ENCODE measurements at regions not wholly inside any gene's neighbourhood (a gene's known extent, or its start where the extent isn't known, plus 50 kb on each side); places are given as distances from the start of the nearest gene placed in this dataset.

DNA sequence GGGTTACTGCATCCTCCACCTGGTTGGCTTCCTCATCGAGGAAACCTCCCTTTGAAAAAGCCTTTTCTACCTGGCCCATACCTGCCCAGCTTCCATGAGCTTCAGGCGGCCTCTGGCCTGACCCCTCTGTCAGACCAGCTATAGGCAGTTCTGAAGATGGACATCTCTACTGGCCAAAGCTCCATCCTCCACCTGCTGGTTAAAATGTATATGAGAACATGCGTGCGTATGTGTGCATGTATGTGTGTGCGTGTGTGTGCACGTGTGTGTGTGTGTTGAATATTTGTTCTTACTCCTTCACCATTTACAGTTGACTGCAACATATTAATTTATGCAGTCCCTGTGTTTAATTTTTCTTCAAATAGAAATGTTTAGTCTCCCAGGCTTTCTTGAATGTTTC, 642.4 kb upstream of the RAB6C start:
- Mint-ChIP-seq H3K27ac (no peak overlapping the region), H3K4me1 (peaks cover 2% of the 10 kb centered on the region), H3K27me3 (ENCODE audit: insufficient read depth, low read depth) (no peaks in the 10 kb centered on the region), H3K36me3 (no peaks in the 10 kb centered on the region), H3K9me3 (peaks cover 11% of the 10 kb centered on the region), H3K4me3 (no peak overlapping the region)
- Histone ChIP-seq H3K4me2 (no peak overlapping the region), H4K20me1 (ENCODE audit: low read depth) (no peaks in the 10 kb centered on the region), H3K9ac (no peak overlapping the region), H3K4me1 (no peaks in the 10 kb centered on the region), H2AFZ (replicated peaks) (no peak overlapping the region), H3K27ac (no peak overlapping the region), H3K4me3 (no peak overlapping the region), H3K36me3 (no peaks in the 10 kb centered on the region), H3K27me3 (no peaks in the 10 kb centered on the region), H3K79me2 (ENCODE audit: low read depth) (no peaks in the 10 kb centered on the region), H3K9me3 (ENCODE audit: low read depth) (no peaks in the 10 kb centered on the region), H3F3A (ENCODE audit: low read depth) (no peaks in the 10 kb centered on the region)
- TF ChIP-seq, protein P1, sequence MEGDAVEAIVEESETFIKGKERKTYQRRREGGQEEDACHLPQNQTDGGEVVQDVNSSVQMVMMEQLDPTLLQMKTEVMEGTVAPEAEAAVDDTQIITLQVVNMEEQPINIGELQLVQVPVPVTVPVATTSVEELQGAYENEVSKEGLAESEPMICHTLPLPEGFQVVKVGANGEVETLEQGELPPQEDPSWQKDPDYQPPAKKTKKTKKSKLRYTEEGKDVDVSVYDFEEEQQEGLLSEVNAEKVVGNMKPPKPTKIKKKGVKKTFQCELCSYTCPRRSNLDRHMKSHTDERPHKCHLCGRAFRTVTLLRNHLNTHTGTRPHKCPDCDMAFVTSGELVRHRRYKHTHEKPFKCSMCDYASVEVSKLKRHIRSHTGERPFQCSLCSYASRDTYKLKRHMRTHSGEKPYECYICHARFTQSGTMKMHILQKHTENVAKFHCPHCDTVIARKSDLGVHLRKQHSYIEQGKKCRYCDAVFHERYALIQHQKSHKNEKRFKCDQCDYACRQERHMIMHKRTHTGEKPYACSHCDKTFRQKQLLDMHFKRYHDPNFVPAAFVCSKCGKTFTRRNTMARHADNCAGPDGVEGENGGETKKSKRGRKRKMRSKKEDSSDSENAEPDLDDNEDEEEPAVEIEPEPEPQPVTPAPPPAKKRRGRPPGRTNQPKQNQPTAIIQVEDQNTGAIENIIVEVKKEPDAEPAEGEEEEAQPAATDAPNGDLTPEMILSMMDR (IDR thresholded peaks at IDR 0.05) = no peak
- no peak for TF ChIP-seq EZH2phosphoT487 (IDR thresholded peaks at IDR 0.05)
- TF ChIP-seq EZH2 (IDR thresholded peaks at IDR 0.05) = no peak
- DNase-seq (ENCODE audit: low spot score) = no peak

DNA sequence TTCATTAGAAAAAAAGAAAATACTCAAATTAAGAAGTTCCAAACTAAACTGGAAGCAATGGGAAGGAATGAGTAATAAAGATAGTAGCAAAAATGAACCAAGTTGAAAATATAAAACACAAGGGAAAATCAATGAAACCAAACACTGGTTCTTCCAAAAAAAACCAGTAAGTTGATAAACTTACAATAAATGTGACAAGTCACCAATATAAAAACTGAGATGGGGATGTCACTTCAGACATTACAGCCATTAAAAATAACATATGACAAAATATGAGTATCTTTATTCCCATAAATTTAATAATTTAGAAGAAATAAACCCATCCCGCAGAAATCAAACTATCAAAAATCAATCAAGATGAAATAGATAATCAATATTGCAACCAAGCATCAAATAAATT, 633.9 kb upstream of the RAB6C start:
- no peak for DNase-seq (ENCODE audit: low spot score)
- no peak overlapping the region for H3K9ac ChIP-seq
- H2AFZ ChIP-seq (replicated peaks) = no peak overlapping the region
- Mint-ChIP-seq H3K4me1 (no peaks in the 10 kb centered on the region), H3K9me3 (peaks cover 3% of the 10 kb centered on the region), H3K4me3 (no peak overlapping the region), H3K27ac (no peak overlapping the region), H3K27me3 (ENCODE audit: insufficient read depth, low read depth) (peaks cover 3% of the 10 kb centered on the region), H3K36me3 (no peaks in the 10 kb centered on the region)
- H3K9me3 ChIP-seq (ENCODE audit: low read depth) = no peaks in the 10 kb centered on the region
- no peaks in the 10 kb centered on the region for H3K36me3 ChIP-seq
- no peak overlapping the region for H3K27ac ChIP-seq
- no peak overlapping the region for H3K4me3 ChIP-seq
- no peaks in the 10 kb centered on the region for H3K27me3 ChIP-seq
- no peak overlapping the region for H3K4me2 ChIP-seq
- no peaks in the 10 kb centered on the region for H4K20me1 ChIP-seq (ENCODE audit: low read depth)
- H3K79me2 ChIP-seq (ENCODE audit: low read depth) = no peaks in the 10 kb centered on the region
- no peaks in the 10 kb centered on the region for H3F3A ChIP-seq (ENCODE audit: low read depth)
- TF ChIP-seq, protein P1 (IDR thresholded peaks at IDR 0.05) = no peak
- TF ChIP-seq EZH2 (IDR thresholded peaks at IDR 0.05) (no peak), EZH2phosphoT487 (IDR thresholded peaks at IDR 0.05) (no peak)
- H3K4me1 ChIP-seq = no peaks in the 10 kb centered on the region

DNA sequence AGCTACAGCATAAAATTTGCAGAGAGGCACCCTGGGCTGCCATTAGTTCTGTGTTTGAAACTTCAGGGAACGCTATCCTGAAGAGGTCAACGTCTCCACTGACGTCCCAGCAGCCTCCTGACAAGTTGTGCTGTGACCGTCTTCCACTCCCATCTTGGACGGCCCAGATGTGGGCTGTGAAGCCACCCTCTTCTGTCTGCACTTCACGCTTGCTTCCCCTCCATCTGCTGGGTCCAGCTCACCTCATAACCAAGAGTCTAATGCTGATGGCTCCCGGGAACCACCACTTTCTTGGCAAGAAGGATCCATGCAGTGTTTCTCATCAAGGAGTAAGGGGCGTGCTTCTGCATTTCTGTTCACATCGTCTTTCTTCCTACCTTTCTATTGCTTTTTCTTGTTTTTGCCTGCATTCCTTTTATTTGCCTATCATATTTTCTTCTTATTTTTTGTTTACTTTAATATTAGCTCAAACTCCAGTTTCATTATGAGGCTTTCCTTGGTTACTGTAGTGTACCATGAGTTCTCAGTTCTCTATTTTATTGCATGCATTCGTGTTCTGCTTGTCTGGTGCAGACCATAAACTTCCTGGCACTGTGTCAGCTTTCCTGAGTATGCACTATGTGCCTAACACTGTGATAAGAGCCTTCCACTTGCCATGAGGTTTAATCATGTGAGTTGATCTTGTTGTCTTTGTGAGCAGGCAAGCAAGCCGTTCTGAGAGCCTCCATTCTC, 631.8 kb upstream of the RAB6C start:
- Histone ChIP-seq H3K4me2 (no peak overlapping the region), H3K4me1 (no peaks in the 10 kb centered on the region), H3K4me3 (no peak overlapping the region), H3K27ac (no peak overlapping the region), H3K9ac (no peak overlapping the region), H2AFZ (replicated peaks) (no peak overlapping the region), H3K27me3 (no peaks in the 10 kb centered on the region), H3K79me2 (ENCODE audit: low read depth) (no peaks in the 10 kb centered on the region), H3K9me3 (ENCODE audit: low read depth) (no peaks in the 10 kb centered on the region), H3F3A (ENCODE audit: low read depth) (no peaks in the 10 kb centered on the region), H3K36me3 (no peaks in the 10 kb centered on the region), H4K20me1 (ENCODE audit: low read depth) (no peaks in the 10 kb centered on the region)
- Mint-ChIP-seq H3K27me3 (ENCODE audit: insufficient read depth, low read depth) (peaks cover 3% of the 10 kb centered on the region), H3K9me3 (no peaks in the 10 kb centered on the region), H3K36me3 (no peaks in the 10 kb centered on the region), H3K4me1 (no peaks in the 10 kb centered on the region), H3K4me3 (no peak overlapping the region), H3K27ac (no peak overlapping the region)
- DNase-seq (ENCODE audit: low spot score) = no peak
- TF ChIP-seq, protein P1 (IDR thresholded peaks at IDR 0.05) = no peak
- TF ChIP-seq EZH2 (IDR thresholded peaks at IDR 0.05) = no peak

Data from neural progenitor cell (in vitro differentiated cells).